ENCODE measurements at regions not wholly inside any gene's neighbourhood (a gene's known extent, or its start where the extent isn't known, plus 50 kb on each side); places are given as distances from the start of the nearest gene placed in this dataset.

- DNase-seq (ENCODE audit: low read depth), result no peak
- no peak overlapping the region for H3K4me3 ChIP-seq (ENCODE audit: low read depth, low read length)
- no peak for TF ChIP-seq CTCF (IDR thresholded peaks at IDR 0.05; ENCODE audit: control insufficient read depth, extremely low read depth, insufficient read depth)
Observed at GRCh38 chr6:44671333-44671732, 283.8 kb downstream of the CDC5L start.

- no peak for DNase-seq (ENCODE audit: low read depth)
- no peak for TF ChIP-seq CTCF (IDR thresholded peaks at IDR 0.05; ENCODE audit: control insufficient read depth, extremely low read depth, insufficient read depth)
- no peak overlapping the region for H3K4me3 ChIP-seq (ENCODE audit: low read depth, low read length)
Observed at GRCh38 chr6:44672086-44672485, 284.6 kb downstream of the CDC5L start.

- no peak for TF ChIP-seq CTCF (IDR thresholded peaks at IDR 0.05; ENCODE audit: control insufficient read depth, extremely low read depth, insufficient read depth)
- DNase-seq (ENCODE audit: low read depth), result no peak
- no peak overlapping the region for H3K4me3 ChIP-seq (ENCODE audit: low read depth, low read length)
Observed at GRCh38 chr6:44672841-44673240, 285.3 kb downstream of the CDC5L start.

- no peak for DNase-seq (ENCODE audit: low read depth)
- TF ChIP-seq CTCF (IDR thresholded peaks at IDR 0.05; ENCODE audit: control insufficient read depth, extremely low read depth, insufficient read depth), result no peak
- no peak overlapping the region for H3K4me3 ChIP-seq (ENCODE audit: low read depth, low read length)
Observed at GRCh38 chr6:44674226-44675155, 287.0 kb downstream of the CDC5L start.

- H3K4me3 ChIP-seq (ENCODE audit: low read depth, low read length), result no peak overlapping the region
- TF ChIP-seq CTCF (IDR thresholded peaks at IDR 0.05; ENCODE audit: control insufficient read depth, extremely low read depth, insufficient read depth), result no peak
- no peak for DNase-seq (ENCODE audit: low read depth)
Observed at GRCh38 chr6:44675449-44675848, 287.9 kb downstream of the CDC5L start.

GRCh38 chr6:44676246-44676790 is 288.8 kb downstream of the CDC5L start:
- DNase-seq (ENCODE audit: low read depth), result no peak
- no peak for TF ChIP-seq CTCF (IDR thresholded peaks at IDR 0.05; ENCODE audit: control insufficient read depth, extremely low read depth, insufficient read depth)
- H3K4me3 ChIP-seq (ENCODE audit: low read depth, low read length), result no peak overlapping the region

Data from LNCaP clone FGC (cell line).